ENCODE measurements at regions not wholly inside any gene's neighbourhood (a gene's known extent, or its start where the extent isn't known, plus 50 kb on each side); places are given as distances from the start of the nearest gene placed in this dataset.

- TF ChIP-seq CTCF (IDR thresholded peaks at IDR 0.05; ENCODE audit: unreplicated experiment) = no peak
- H3K4me3 Mint-ChIP-seq (ENCODE audit: unreplicated experiment) = no peak overlapping the region
- H3K27ac Mint-ChIP-seq (ENCODE audit: unreplicated experiment) = no peak overlapping the region
- no peaks in the 10 kb centered on the region for H3K4me1 Mint-ChIP-seq (ENCODE audit: unreplicated experiment)
- no peak for DNase-seq (ENCODE audit: low spot score)
- H3K9me3 Mint-ChIP-seq (ENCODE audit: unreplicated experiment) = peaks cover 4% of the 10 kb centered on the region
- H3K27me3 Mint-ChIP-seq (ENCODE audit: unreplicated experiment) = no peaks in the 10 kb centered on the region
- no peaks in the 10 kb centered on the region for H3K36me3 Mint-ChIP-seq (ENCODE audit: low read depth, unreplicated experiment)
These were observed 136.9 kb upstream of the ALDH1B1 start for GRCh38 chr9:38255599-38255998.

- Mint-ChIP-seq H3K4me3 (ENCODE audit: unreplicated experiment) (no peak overlapping the region), H3K9me3 (ENCODE audit: unreplicated experiment) (peaks cover 3% of the 10 kb centered on the region), H3K36me3 (ENCODE audit: low read depth, unreplicated experiment) (no peaks in the 10 kb centered on the region), H3K4me1 (ENCODE audit: unreplicated experiment) (no peaks in the 10 kb centered on the region), H3K27ac (ENCODE audit: unreplicated experiment) (no peak overlapping the region), H3K27me3 (ENCODE audit: unreplicated experiment) (no peaks in the 10 kb centered on the region)
- TF ChIP-seq CTCF (IDR thresholded peaks at IDR 0.05; ENCODE audit: unreplicated experiment) = no peak
- no peak for DNase-seq (ENCODE audit: low spot score)
These were observed 137.7 kb upstream of the ALDH1B1 start for GRCh38 chr9:38254756-38255155.

- H3K4me3 Mint-ChIP-seq (ENCODE audit: unreplicated experiment) = no peak overlapping the region
- no peak for DNase-seq (ENCODE audit: low spot score)
- TF ChIP-seq CTCF (IDR thresholded peaks at IDR 0.05; ENCODE audit: unreplicated experiment) = no peak
- no peaks in the 10 kb centered on the region for H3K9me3 Mint-ChIP-seq (ENCODE audit: unreplicated experiment)
- H3K27ac Mint-ChIP-seq (ENCODE audit: unreplicated experiment) = no peak overlapping the region
- H3K4me1 Mint-ChIP-seq (ENCODE audit: unreplicated experiment) = no peaks in the 10 kb centered on the region
- no peaks in the 10 kb centered on the region for H3K36me3 Mint-ChIP-seq (ENCODE audit: low read depth, unreplicated experiment)
- H3K27me3 Mint-ChIP-seq (ENCODE audit: unreplicated experiment) = no peaks in the 10 kb centered on the region
These were observed 138.4 kb upstream of the ALDH1B1 start for GRCh38 chr9:38254151-38254550.

- Mint-ChIP-seq H3K4me3 (ENCODE audit: unreplicated experiment) (no peak overlapping the region), H3K36me3 (ENCODE audit: low read depth, unreplicated experiment) (no peaks in the 10 kb centered on the region), H3K27me3 (ENCODE audit: unreplicated experiment) (no peaks in the 10 kb centered on the region), H3K4me1 (ENCODE audit: unreplicated experiment) (no peaks in the 10 kb centered on the region), H3K9me3 (ENCODE audit: unreplicated experiment) (no peaks in the 10 kb centered on the region), H3K27ac (ENCODE audit: unreplicated experiment) (no peak overlapping the region)
- no peak for TF ChIP-seq CTCF (IDR thresholded peaks at IDR 0.05; ENCODE audit: unreplicated experiment)
- DNase-seq (ENCODE audit: low spot score) = no peak
These were observed 139.3 kb upstream of the ALDH1B1 start for GRCh38 chr9:38253200-38253599.

DNA sequence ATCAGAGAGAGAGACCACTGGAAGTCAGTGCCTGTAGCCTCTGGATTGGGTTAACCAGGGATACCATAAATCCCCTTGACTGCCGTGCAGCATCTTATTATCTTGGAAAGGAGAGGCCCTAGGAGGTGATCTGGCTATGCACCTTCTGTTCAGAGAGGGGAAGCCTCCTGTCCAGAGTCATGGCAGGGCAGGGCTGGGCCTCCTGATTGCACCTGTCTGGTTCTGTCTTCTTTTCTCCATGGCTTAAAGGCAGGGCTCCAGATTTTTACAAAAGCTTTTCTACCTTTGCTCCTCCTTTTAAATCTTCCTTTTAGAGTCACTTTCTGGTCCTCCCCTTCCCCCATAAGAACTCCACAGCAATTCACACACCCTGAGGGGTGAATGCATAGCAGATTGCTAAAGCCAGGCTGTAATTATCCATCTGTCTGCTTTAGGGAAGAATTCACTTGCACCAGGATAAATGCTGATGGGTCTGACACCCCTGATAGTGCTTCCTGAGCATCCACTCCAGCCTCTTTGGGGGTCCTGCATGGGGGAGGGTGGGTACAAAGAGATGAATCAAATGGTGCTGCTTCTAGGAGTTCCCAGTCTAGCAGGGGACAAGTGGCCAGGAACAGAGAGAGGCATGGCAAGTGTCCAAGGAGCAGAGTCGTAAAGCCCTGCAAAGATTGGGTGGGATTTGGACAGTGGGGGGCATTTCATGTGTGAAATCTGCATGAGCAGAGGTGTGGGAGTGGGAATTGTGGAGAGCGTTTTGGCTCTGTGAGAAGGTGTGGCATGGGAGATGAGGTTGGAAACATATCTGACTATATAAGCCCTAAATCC lies 141.3 kb upstream of the ALDH1B1 start:
- Mint-ChIP-seq H3K4me3 (ENCODE audit: unreplicated experiment) (no peak overlapping the region), H3K27ac (ENCODE audit: unreplicated experiment) (no peak overlapping the region), H3K4me1 (ENCODE audit: unreplicated experiment) (no peaks in the 10 kb centered on the region), H3K9me3 (ENCODE audit: unreplicated experiment) (no peaks in the 10 kb centered on the region), H3K36me3 (ENCODE audit: low read depth, unreplicated experiment) (no peaks in the 10 kb centered on the region), H3K27me3 (ENCODE audit: unreplicated experiment) (peaks cover 2% of the 10 kb centered on the region)
- DNase-seq (ENCODE audit: low spot score) = no peak
- TF ChIP-seq CTCF (IDR thresholded peaks at IDR 0.05; ENCODE audit: unreplicated experiment) = no peak
